ENCODE measurements at regions not wholly inside any gene's neighbourhood (a gene's known extent, or its start where the extent isn't known, plus 50 kb on each side); places are given as distances from the start of the nearest gene placed in this dataset.
A peak's percentile ranks its signal among the peaks of the same experiment; 100 is the strongest.

GRCh38 chr5:124468671-124469411, 277.6 kb downstream of the ZNF608 start (continued):
- peak; percentile 84 for TF ChIP-seq CHD7 (IDR thresholded peaks at IDR 0.05; ENCODE audit: insufficient replicate concordance, low read length)
- TF ChIP-seq EGR1 (IDR thresholded peaks at IDR 0.05; ENCODE audit: borderline replicate concordance, low read depth, low read length) = 0 out of 2 replicates have a peak, but pooled peaks have one; percentile 29
- TF ChIP-seq SRF (IDR thresholded peaks at IDR 0.05; ENCODE audit: low read depth, low read length) = no peak
- peak in 1 of 2 experiments; percentile 94; a peak in 2 of 4 replicates for TF ChIP-seq HDAC2 (IDR thresholded peaks at IDR 0.05; ENCODE audit: borderline replicate concordance in 1 of 2, low read depth in 2 of 2, low read length in 2 of 2)
- no peak for TF ChIP-seq RNF2 (IDR thresholded peaks at IDR 0.05; ENCODE audit: borderline replicate concordance, low read depth, low read length, missing control alignments, poor library complexity, severe bottlenecking)
- peak in 1 of 2 experiments; percentile 28; a peak in 1 of 4 replicates for TF ChIP-seq RAD21 (IDR thresholded peaks at IDR 0.05 in 1 of 2, conservative IDR thresholded peaks at IDR 0.05 in 1 of 2; ENCODE audit: low read depth in 2 of 2, low read length in 2 of 2)

Measured in H1 (cell line).